ENCODE measurements at regions not wholly inside any gene's neighbourhood (a gene's known extent, or its start where the extent isn't known, plus 50 kb on each side); places are given as distances from the start of the nearest gene placed in this dataset.
"Not testable (repeated sequence)": the region's sequence is repeated elsewhere in the genome, so short reads cannot be mapped to it uniquely, and the experiment has no call there.

DNA sequence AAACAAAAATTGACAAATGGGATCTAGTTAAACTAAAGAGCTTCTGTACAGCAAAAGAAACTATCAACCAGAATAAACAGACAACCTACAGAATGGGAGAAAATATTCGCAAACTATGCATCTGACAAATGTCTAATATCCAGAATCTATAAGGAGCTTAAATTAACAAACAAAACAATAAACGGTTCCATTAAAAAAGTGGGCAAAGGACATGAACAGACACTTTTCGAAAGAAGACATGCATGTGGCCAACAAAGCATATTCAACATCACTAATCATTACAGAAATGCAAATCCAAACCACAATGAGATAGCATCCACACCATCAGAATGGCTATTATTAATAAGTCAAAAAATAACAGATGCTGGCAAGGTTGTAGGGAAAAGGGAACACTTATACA is 50.5 kb upstream of the MED13L start:
- not testable (repeated sequence) for DNase-seq

DNA sequence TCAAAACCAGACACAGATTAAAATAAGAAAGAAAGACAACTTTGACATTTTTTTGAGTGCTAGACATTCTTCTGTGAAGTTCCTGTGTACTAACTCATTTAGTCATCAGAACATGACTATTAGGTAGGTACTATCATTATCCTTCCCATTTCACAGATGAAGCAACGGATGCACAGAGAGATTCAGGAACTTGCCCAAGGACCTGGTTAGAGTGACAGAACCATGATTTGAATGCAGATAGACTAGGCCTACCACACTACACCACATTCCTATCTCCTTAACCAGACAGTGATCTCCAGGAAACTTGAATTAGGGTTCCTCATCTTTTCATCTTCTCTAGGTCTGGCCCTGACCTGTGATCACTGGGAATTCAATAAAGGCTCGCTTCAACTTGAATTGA is 54.4 kb upstream of the MED13L start:
- no peak for DNase-seq

DNA sequence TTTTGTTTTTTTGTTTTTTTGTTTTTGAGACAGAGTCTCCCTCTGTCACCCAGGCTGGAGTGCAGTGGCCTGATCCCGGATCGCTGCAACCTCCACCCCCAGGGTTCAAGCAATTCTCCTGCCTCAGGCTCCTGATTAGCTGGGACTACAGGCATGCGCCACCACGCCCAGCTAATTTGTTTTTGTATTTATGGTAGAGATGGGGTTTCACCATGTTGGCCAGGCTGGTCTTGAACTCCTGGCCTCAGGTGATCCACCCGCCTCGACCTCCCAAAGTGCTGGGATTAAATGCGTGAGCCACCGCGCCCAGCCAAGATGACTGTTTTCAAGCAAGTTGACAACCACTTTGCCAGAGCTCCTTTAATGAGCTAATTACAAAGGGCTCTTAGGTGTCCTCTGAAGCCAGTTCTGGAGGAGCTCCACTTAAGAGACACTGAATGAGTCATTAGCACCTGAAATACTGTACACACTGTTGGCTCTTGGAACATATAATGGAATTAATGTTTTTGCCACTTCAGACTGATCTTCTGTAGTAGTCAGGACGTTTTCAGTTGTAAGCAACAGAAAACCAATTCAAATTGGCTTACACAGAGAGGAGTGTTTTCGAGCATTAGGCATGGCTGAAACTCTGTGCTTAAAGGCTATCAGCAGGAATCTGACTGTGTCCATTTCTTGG is 55.4 kb upstream of the MED13L start:
- DNase-seq: no peak

DNA sequence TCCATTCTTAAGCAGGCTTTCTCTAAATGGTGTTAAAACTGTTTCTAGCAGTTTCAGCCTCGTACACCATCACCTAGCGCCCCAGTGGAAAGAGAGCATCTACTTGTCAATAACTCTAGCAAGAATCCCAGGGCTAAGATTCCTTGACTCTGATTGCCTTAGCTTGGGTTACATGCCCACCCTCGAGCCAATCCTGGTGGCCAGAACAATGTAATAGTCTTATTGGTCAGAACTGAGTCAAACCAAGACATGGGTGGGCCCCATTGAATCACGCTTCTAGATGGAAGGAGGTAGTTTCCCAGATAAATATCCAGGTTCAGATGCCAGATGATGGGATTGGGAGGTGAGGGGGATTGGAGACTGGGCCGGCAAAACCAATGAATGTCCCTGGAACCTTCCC is 55.9 kb upstream of the MED13L start:
- no peak for DNase-seq

DNA sequence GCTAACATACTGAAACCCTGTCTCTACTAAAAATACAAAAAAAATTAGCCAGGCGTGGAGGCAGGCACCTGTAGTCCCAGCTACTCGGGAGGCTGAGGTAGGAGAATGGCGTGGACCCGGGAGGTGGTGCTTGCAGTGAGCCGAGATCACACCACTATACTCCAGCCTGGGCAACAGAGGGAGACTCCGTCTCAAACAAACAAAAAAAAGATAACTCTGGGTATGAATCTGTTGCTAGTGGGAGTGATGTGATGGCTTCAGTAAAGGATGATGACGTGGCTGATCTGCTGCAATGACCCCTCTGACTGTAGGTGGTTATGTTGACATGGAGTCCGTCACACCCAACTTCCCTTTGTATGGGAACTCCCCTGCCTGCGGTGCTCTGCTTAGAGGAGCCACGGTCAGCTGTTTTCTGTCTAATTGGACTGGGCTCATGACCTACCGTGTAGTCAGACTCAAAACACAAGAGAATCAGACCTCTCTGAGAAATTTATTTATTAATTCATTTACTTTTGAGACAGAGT is 59.1 kb upstream of the MED13L start:
- peak; percentile 48 for DNase-seq

DNA sequence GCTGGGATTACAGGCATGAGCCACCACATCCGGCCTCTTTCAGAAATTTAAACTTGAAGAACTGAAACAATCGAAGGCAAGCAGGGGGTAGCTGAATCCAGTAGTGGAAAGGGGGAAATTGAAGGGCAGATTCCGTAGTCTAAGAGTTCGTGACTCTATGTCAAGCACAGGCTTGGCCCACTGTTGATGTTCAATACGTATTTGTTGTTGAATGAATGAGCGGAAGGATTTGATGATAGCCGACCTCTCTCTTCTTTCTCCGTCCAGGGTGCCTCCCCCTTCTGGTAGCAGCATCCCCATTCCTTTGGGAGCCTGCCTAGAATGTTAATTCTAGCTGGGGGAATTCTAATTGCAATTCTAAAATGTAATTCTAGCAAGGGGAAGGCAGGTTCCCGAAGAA is 59.8 kb upstream of the MED13L start:
- no peak for DNase-seq

DNA sequence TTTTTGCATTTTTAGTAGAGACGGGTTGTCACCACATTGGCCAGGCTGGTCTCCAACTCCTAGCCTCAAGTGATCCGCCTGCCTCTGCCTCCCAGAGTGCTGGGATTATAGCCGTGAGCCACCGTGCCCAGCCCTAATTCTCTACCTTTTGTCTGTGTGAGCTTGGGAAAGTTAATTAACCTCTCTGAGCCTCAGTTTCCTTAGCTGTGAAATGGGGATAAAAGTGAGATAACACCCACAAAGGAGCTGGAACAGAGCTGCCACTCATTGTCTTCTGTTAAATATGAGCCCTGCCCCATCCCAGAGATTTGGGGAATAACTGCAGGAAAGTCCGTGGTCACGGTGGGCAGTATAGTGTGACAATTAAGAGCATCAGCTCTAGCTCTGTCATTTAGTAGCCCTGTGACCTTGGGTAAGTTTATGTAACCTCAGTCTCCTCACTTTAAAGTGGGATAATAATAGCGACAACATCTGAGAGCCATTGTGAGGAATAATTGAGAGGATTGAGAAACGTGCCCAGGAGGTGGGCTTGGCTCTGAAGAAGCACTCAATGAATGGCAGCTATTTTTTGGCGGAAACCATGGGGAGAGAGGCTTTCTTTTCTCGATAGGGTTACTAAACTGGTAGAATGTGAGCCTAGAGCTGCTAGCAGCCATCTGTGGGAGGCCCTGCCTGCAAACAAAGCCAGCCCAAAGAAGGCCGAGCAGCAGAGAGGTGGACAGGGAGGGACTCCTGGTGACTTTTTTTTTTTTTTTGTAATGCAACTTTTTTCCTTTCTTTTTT is 60.8 kb upstream of the MED13L start:
- DNase-seq: no peak

DNA sequence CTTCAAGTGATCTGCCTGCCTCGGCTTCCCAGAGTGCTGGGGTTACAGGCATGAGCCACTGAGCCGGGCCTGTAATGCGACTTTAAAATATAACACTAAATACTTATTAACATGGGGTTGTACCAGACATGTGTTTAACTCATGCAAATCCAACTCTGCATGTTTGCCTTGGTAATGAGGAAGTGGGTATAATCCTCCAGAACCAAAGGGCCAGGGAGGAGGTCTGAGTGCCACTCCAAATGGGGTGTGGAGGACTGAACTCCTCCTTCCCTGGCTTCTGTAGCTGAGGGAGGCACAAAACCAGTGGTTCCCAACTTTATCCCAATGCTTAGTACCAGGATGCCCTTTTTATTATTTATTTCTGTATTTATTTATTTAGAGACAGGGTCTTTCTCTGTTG is 61.6 kb upstream of the MED13L start:
- peak; percentile 31 for DNase-seq

DNA sequence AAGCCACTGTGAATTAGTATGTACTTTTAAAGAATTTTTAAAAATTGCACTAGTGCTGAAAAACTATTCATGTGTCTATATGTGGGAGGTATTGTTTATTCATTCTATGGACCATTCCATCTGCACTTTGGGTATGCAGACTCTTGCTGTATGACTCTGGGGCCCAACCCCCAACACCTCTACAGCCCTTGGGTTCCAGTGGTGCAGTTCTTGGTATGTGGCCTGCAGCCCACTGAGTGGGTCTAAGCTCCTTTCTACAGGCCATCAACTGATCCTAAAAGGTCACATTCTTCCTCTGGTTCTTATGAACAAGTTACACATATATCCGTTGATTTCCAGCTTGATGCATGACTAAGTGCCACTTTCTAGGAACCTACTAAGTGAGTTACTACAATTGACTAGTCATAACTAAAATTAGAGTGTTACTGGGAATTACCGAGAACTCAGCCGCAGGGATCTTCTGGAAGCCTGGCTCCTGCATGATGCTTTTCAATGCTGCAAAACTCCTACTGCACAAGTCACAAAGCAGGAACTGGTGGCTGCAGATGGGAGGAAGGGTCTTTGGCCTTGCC is 62.4 kb upstream of the MED13L start:
- no peak for DNase-seq

DNA sequence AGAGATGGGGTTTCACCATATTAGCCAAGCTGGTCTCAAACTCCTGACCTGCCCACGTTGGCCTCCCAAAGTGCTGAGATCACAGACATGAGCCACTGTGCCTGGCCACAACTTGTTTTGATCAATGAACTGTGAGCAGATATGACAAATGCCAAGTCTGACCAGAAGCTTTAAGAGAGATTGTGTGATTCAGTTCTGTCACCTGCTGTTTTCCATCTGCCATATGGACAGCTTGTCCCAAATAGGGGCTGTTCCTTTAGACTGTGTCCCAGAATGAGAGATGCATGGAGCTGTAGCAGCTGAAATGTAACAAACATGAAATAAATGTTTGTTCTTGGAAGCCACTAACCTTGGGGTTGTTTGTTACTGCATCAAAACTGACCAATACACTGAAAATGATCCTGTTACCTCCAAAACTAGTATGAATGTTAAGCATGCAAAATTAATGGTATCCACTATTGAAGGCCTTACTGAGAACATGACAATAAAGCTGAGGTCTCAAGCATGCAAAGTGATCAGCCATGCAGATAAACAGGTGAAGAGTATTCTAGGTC is 65.9 kb upstream of the MED13L start:
- DNase-seq: no peak

DNA sequence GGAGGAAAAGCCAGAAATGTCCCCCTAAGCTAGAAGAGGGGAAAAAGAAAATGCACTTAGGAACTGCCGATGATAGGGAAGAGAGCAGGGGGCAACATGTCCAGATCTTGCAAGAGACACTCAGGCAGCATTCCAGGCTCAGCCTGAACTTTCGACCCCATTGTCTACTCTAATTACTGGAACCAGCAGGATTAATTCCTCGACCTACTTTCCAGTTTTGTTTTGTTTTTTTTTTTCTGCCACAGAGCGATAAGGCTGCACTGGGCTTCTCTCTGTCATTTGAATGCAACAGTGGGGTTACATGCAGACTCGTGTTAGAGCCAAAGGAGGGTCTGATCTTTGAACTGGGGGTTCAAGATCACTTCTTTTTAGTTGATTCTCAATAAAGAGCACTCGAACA is 68.7 kb upstream of the MED13L start:
- DNase-seq: no peak

GRCh38 chr12:116346741-116347140 is 69.2 kb upstream of the MED13L start:
- no peak for DNase-seq

- DNase-seq: no peak
Measured at GRCh38 chr12:116347265-116347664, 69.8 kb upstream of the MED13L start.

GRCh38 chr12:116352315-116352835 is 74.9 kb upstream of the MED13L start:
- no peak for DNase-seq

GRCh38 chr12:116353958-116354357 is 76.5 kb upstream of the MED13L start:
- DNase-seq: no peak

- DNase-seq: no peak
Measured at GRCh38 chr12:116354534-116354933, 77.0 kb upstream of the MED13L start.

- peak; percentile 22 for DNase-seq
Measured at GRCh38 chr12:116354950-116355783, 77.7 kb upstream of the MED13L start.

- DNase-seq: no peak
Measured at GRCh38 chr12:116358536-116358892, 81.0 kb upstream of the MED13L start.

DNA sequence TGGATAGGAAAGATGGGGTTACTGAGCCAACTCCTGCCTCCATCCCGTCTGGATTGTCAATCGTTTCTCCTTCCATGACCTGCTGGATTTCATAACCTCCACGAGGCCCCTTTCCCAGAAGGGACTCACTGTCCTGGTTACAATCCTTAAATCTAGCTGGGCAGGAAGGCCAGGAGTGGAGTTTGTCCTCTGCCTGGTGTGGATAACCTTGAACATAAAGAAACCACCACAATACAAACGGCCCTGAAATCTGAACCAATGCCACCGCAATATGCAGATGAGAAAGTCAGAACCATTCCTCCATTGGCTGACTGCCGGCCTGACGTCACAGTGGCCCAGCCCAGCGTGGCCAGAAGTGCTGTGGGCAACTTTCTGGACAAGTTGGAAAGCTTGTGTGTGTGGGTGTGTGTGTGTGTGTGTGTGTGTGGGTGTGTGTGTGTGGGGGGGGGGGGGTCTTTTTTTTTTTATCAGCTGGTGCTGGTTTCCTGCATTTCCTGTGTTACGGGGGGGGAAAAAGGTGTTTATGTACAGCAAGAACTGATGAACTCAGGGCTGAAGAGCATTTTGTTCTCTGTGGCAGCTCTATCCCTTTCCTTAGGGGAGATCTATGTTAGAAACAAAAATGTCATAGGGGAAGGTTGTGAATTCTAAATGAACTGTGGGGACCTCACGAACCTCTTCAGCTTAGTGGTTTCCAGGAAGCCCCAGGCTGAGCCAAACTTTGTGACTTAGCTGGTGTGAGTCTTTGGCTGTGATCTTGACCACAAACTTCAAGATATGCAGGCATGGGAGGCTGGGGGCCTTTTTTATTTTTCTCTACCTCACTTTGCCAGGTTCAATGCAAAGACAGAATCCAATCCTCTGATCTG is 81.6 kb upstream of the MED13L start:
- DNase-seq: peak; percentile 96

DNA sequence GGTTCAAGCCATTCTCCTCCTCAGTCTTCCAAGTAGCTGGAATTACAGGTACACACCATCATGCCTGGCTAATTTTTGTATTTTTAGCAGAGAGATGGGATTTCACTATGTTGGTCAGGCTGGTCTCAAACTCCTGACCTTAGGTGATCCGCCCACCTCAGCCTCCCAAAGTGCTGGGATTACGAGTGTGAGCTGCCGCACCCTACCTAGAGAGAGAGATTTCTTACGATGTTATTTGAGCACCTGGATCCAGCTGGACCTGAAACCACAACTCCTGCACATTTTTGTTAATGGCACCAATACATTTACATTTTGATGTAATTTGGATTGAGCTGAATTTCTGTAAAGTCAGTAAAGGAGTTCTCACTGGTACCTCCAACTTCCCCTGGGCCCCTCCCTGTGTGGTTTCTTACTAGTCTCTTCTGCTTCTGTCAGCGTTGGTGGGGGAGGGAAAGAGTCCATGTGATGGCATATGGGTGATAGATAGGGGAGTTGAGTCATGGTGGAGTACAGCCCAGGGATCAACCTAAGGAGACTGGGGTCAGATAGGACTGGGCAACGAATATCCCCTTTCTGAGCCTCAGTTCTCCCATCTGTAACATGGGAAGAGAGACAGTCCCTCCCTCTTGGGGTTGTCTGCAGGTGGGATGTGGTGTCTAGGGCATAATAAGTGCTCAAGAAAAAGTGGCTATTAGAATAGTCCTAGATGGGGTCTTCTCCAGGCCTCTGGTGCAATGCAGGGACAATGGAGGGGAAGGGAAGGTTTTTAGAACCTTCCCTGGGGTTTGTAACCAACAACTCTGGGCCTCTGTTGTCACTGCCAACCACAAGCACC is 83.3 kb upstream of the MED13L start:
- peak; percentile 86 for DNase-seq

Measured in hematopoietic multipotent progenitor cell treated with erythropoietin and hydrocortisone succinate and interleukin-3 and kit ligand, for 4 days (in vitro differentiated cells).